ENCODE measurements at regions not wholly inside any gene's neighbourhood (a gene's known extent, or its start where the extent isn't known, plus 50 kb on each side); places are given as distances from the start of the nearest gene placed in this dataset.

- H3K36me3 Mint-ChIP-seq (ENCODE audit: low read depth), result peaks cover 2% of the 10 kb centered on the region
- H3K27me3 Mint-ChIP-seq, result peaks cover 17% of the 10 kb centered on the region
- peaks cover 3% of the 10 kb centered on the region for H3K4me1 Mint-ChIP-seq
- ATAC-seq (no peak), DNase-seq (no peak)
- H3K27ac Mint-ChIP-seq, result no peak overlapping the region
- no peaks in the 10 kb centered on the region for H3K9me3 ChIP-seq (ENCODE audit: control insufficient read depth, low read length, poor library complexity, severe bottlenecking)
- no peak overlapping the region for H3K4me3 Mint-ChIP-seq
Measured at GRCh38 chr2:215615803-215616174, 179.9 kb upstream of the FN1 start.

GRCh38 chr2:215615067-215615802, 179.4 kb upstream of the FN1 start:
- Mint-ChIP-seq H3K4me1 (peaks cover 3% of the 10 kb centered on the region), H3K27ac (no peak overlapping the region), H3K4me3 (no peak overlapping the region), H3K36me3 (ENCODE audit: low read depth) (peaks cover 2% of the 10 kb centered on the region), H3K27me3 (peaks cover 12% of the 10 kb centered on the region)
- no peaks in the 10 kb centered on the region for H3K9me3 ChIP-seq (ENCODE audit: control insufficient read depth, low read length, poor library complexity, severe bottlenecking)
- ATAC-seq (no peak), DNase-seq (no peak)

GRCh38 chr2:215614296-215614695, 178.4 kb upstream of the FN1 start:
- DNase-seq (no peak), ATAC-seq (no peak)
- Mint-ChIP-seq H3K4me3 (no peak overlapping the region), H3K4me1 (no peaks in the 10 kb centered on the region), H3K27ac (no peak overlapping the region), H3K27me3 (peaks cover 6% of the 10 kb centered on the region), H3K36me3 (ENCODE audit: low read depth) (peaks cover 2% of the 10 kb centered on the region)
- no peaks in the 10 kb centered on the region for H3K9me3 ChIP-seq (ENCODE audit: control insufficient read depth, low read length, poor library complexity, severe bottlenecking)

GRCh38 chr2:215613888-215614287, 178.0 kb upstream of the FN1 start:
- no peak overlapping the region for H3K27ac Mint-ChIP-seq
- H3K4me3 Mint-ChIP-seq, result no peak overlapping the region
- peaks cover 2% of the 10 kb centered on the region for H3K36me3 Mint-ChIP-seq (ENCODE audit: low read depth)
- H3K27me3 Mint-ChIP-seq, result peaks cover 6% of the 10 kb centered on the region
- no peaks in the 10 kb centered on the region for H3K9me3 ChIP-seq (ENCODE audit: control insufficient read depth, low read length, poor library complexity, severe bottlenecking)
- ATAC-seq, result no peak
- H3K4me1 Mint-ChIP-seq, result no peaks in the 10 kb centered on the region
- DNase-seq, result no peak

- no peak overlapping the region for H3K27ac Mint-ChIP-seq
- no peaks in the 10 kb centered on the region for H3K4me1 Mint-ChIP-seq
- H3K9me3 ChIP-seq (ENCODE audit: control insufficient read depth, low read length, poor library complexity, severe bottlenecking), result no peaks in the 10 kb centered on the region
- ATAC-seq (no peak), DNase-seq (no peak)
- no peak overlapping the region for H3K4me3 Mint-ChIP-seq
- H3K36me3 Mint-ChIP-seq (ENCODE audit: low read depth), result peaks cover 2% of the 10 kb centered on the region
- peaks cover 6% of the 10 kb centered on the region for H3K27me3 Mint-ChIP-seq
Measured at GRCh38 chr2:215613280-215613679, 177.4 kb upstream of the FN1 start.

- no peak for DNase-seq
- Mint-ChIP-seq H3K4me3 (no peak overlapping the region), H3K27ac (no peak overlapping the region), H3K36me3 (ENCODE audit: low read depth) (peaks cover 2% of the 10 kb centered on the region), H3K27me3 (peaks cover 6% of the 10 kb centered on the region), H3K4me1 (no peaks in the 10 kb centered on the region)
- H3K9me3 ChIP-seq (ENCODE audit: control insufficient read depth, low read length, poor library complexity, severe bottlenecking), result no peaks in the 10 kb centered on the region
- ATAC-seq, result no peak
Measured at GRCh38 chr2:215612786-215613185, 176.9 kb upstream of the FN1 start.

GRCh38 chr2:215611609-215612386, 175.9 kb upstream of the FN1 start:
- Mint-ChIP-seq H3K36me3 (ENCODE audit: low read depth) (peaks cover 2% of the 10 kb centered on the region), H3K27ac (no peak overlapping the region), H3K27me3 (peaks cover 6% of the 10 kb centered on the region), H3K4me1 (no peaks in the 10 kb centered on the region), H3K4me3 (no peak overlapping the region)
- no peak for ATAC-seq
- no peaks in the 10 kb centered on the region for H3K9me3 ChIP-seq (ENCODE audit: control insufficient read depth, low read length, poor library complexity, severe bottlenecking)
- DNase-seq, result no peak

- Mint-ChIP-seq H3K27ac (no peak overlapping the region), H3K27me3 (peaks cover 6% of the 10 kb centered on the region), H3K4me3 (no peak overlapping the region), H3K4me1 (no peaks in the 10 kb centered on the region), H3K36me3 (ENCODE audit: low read depth) (peaks cover 2% of the 10 kb centered on the region)
- H3K9me3 ChIP-seq (ENCODE audit: control insufficient read depth, low read length, poor library complexity, severe bottlenecking), result no peaks in the 10 kb centered on the region
- ATAC-seq, result no peak
- DNase-seq, result no peak
Measured at GRCh38 chr2:215609089-215610032, 173.5 kb upstream of the FN1 start.

- H3K4me3 Mint-ChIP-seq, result no peak overlapping the region
- H3K36me3 Mint-ChIP-seq (ENCODE audit: low read depth), result no peaks in the 10 kb centered on the region
- H3K27ac Mint-ChIP-seq, result no peak overlapping the region
- H3K27me3 Mint-ChIP-seq, result no peaks in the 10 kb centered on the region
- no peaks in the 10 kb centered on the region for H3K4me1 Mint-ChIP-seq
- DNase-seq, result no peak
- no peak for ATAC-seq
- H3K9me3 ChIP-seq (ENCODE audit: control insufficient read depth, low read length, poor library complexity, severe bottlenecking), result no peaks in the 10 kb centered on the region
Measured at GRCh38 chr2:215607766-215608165, 171.9 kb upstream of the FN1 start.

GRCh38 chr2:215606219-215606618, 170.4 kb upstream of the FN1 start:
- no peak for ATAC-seq
- no peak for DNase-seq
- Mint-ChIP-seq H3K4me1 (no peaks in the 10 kb centered on the region), H3K27me3 (no peaks in the 10 kb centered on the region), H3K27ac (no peak overlapping the region), H3K36me3 (ENCODE audit: low read depth) (no peaks in the 10 kb centered on the region), H3K4me3 (no peak overlapping the region)
- H3K9me3 ChIP-seq (ENCODE audit: control insufficient read depth, low read length, poor library complexity, severe bottlenecking), result no peaks in the 10 kb centered on the region

- no peaks in the 10 kb centered on the region for H3K36me3 Mint-ChIP-seq (ENCODE audit: low read depth)
- no peak overlapping the region for H3K4me3 Mint-ChIP-seq
- DNase-seq (no peak), ATAC-seq (no peak)
- no peaks in the 10 kb centered on the region for H3K4me1 Mint-ChIP-seq
- H3K9me3 ChIP-seq (ENCODE audit: control insufficient read depth, low read length, poor library complexity, severe bottlenecking), result no peaks in the 10 kb centered on the region
- no peaks in the 10 kb centered on the region for H3K27me3 Mint-ChIP-seq
- H3K27ac Mint-ChIP-seq, result no peak overlapping the region
Measured at GRCh38 chr2:215605214-215605613, 169.3 kb upstream of the FN1 start.

- Mint-ChIP-seq H3K4me1 (no peaks in the 10 kb centered on the region), H3K27ac (no peak overlapping the region), H3K27me3 (no peaks in the 10 kb centered on the region), H3K36me3 (ENCODE audit: low read depth) (no peaks in the 10 kb centered on the region), H3K4me3 (no peak overlapping the region)
- no peaks in the 10 kb centered on the region for H3K9me3 ChIP-seq (ENCODE audit: control insufficient read depth, low read length, poor library complexity, severe bottlenecking)
- DNase-seq, result no peak
- no peak for ATAC-seq
Measured at GRCh38 chr2:215604606-215605005, 168.7 kb upstream of the FN1 start.

- H3K9me3 ChIP-seq (ENCODE audit: control insufficient read depth, low read length, poor library complexity, severe bottlenecking), result no peaks in the 10 kb centered on the region
- DNase-seq (no peak), ATAC-seq (no peak)
- no peak overlapping the region for H3K4me3 Mint-ChIP-seq
- no peaks in the 10 kb centered on the region for H3K36me3 Mint-ChIP-seq (ENCODE audit: low read depth)
- no peaks in the 10 kb centered on the region for H3K4me1 Mint-ChIP-seq
- no peak overlapping the region for H3K27ac Mint-ChIP-seq
- H3K27me3 Mint-ChIP-seq, result no peaks in the 10 kb centered on the region
Measured at GRCh38 chr2:215603440-215603839, 167.6 kb upstream of the FN1 start.

All from T-helper 17 cell (primary cell).